Kidney (tissue), 13 donors: ENCODE measurements at regions not wholly inside any gene's neighbourhood (a gene's known extent, or its start where the extent isn't known, plus 50 kb on each side); places are given as distances from the start of the nearest gene placed in this dataset.

Source experiments
- DNase-seq, 5 donors: peaks; one replicate each; pipeline ENCODE4 v3.0.0-alpha.2; 2013 to 2020
- FAIRE-seq: peaks from 2 replicates; lab custom pipeline; 2012; peaks lifted over from hg19 to GRCh38; lab: Jason Lieb, UNC
- H3K27ac ChIP-seq, 2 donors: one replicate each; pipeline ENCODE4 v1.7.0; 2013; ENCODE audit warnings: low read depth in 2 of 2, low read length in 2 of 2, inconsistent platforms in 1 of 2
- H3K27me3 ChIP-seq: one replicate; pipeline ENCODE4 v1.7.1; 2013; ENCODE audit warnings: low read length, inconsistent platforms; ENCODE audit not compliant: control insufficient read depth, insufficient read depth
- H3K36me3 ChIP-seq, 3 donors: one replicate each; pipeline versions ENCODE4 v1.7.0 to v1.7.1; 2013; ENCODE audit warnings: low read length in 3 of 3, control low read depth in 1 of 3, inconsistent platforms in 1 of 3; ENCODE audit not compliant: insufficient read depth in 3 of 3, control insufficient read depth in 2 of 3
- H3K4me1 ChIP-seq, 3 donors: one replicate each; pipeline versions ENCODE4 v1.7.0 to v1.7.1; 2013; ENCODE audit warnings: low read length in 3 of 3, inconsistent platforms in 1 of 3, low read depth in 1 of 3; ENCODE audit not compliant: control insufficient read depth in 2 of 3, insufficient read depth in 2 of 3
- H3K4me3 ChIP-seq, 3 donors: one replicate each; pipeline versions ENCODE4 v1.7.0 to v1.8.1; 2013; ENCODE audit warnings: low read length in 3 of 3, control low read depth in 1 of 3, inconsistent platforms in 1 of 3
- H3K9ac ChIP-seq, 3 donors: one replicate each; pipeline versions ENCODE4 v1.7.0 to v1.7.1; 2013; ENCODE audit warnings: low read length in 3 of 3, control low read depth in 1 of 3, inconsistent platforms in 1 of 3
- H3K9me3 ChIP-seq, 3 donors: one replicate each; pipeline versions ENCODE4 v1.7.0 to v1.7.1; 2013; ENCODE audit warnings: low read length in 3 of 3, control low read depth in 1 of 3, inconsistent platforms in 1 of 3; ENCODE audit not compliant: control insufficient read depth in 2 of 3, insufficient read depth in 1 of 3
- CTCF ChIP-seq: IDR thresholded peaks from 3 replicates; pipeline ENCODE4 v1.5.1; 2012; ENCODE audit warnings: mild to moderate bottlenecking, moderate library complexity, borderline replicate concordance; ENCODE audit not compliant: insufficient read depth; ENCODE audit errors: extremely low read depth
- intact Hi-C: fragments of 100-400 bp; cut with DNase I; formaldehyde crosslinking; loops from one replicate; pipeline ENCODE4 v1.11.1; 2022
- donor health status: control.
- donor health status: control.
- donor health status: control.
- donor health status: control.
- donor health status: control.
- donor health status: DM: yes; HTN: yes; CAD: no.
- donor health status: Normal renal cell carcinoma (clear cell type).

- no peak for TF ChIP-seq CTCF
- DNase-seq (no peak), FAIRE-seq (no peak)
- H3K27ac ChIP-seq: no peak overlapping the region
- intact Hi-C loops: no loop called here
- no peaks in the 10 kb centered on the region for H3K4me1 ChIP-seq
- no peaks in the 10 kb centered on the region for H3K36me3 ChIP-seq
- no peak overlapping the region for H3K4me3 ChIP-seq
- H3K9me3 ChIP-seq: no peaks in the 10 kb centered on the region
- no peaks in the 10 kb centered on the region for H3K27me3 ChIP-seq
- no peak overlapping the region for H3K9ac ChIP-seq
Observed at GRCh38 chr2:67839242-67839641, 223.6 kb downstream of the C1D start.

GRCh38 chr2:67839668-67840067 lies 223.1 kb downstream of the C1D start:
- intact Hi-C loops: no loop called here
- H3K9ac ChIP-seq: no peak overlapping the region
- H3K9me3 ChIP-seq: no peaks in the 10 kb centered on the region
- H3K36me3 ChIP-seq: no peaks in the 10 kb centered on the region
- H3K4me1 ChIP-seq: no peaks in the 10 kb centered on the region
- H3K27me3 ChIP-seq: no peaks in the 10 kb centered on the region
- no peak for TF ChIP-seq CTCF
- no peak overlapping the region for H3K4me3 ChIP-seq
- H3K27ac ChIP-seq: no peak overlapping the region
- DNase-seq: no peak
- no peak for FAIRE-seq

GRCh38 chr2:67840460-67841068 lies 222.2 kb downstream of the C1D start:
- DNase-seq: peak; percentile 84 to 90 (median 89)
- Histone ChIP-seq H3K27ac (no peak overlapping the region), H3K27me3 (no peaks in the 10 kb centered on the region), H3K9ac (no peak overlapping the region), H3K4me1 (peaks cover 0 to 3% (median 0%) of the 10 kb centered on the region in 3 donors), H3K36me3 (no peaks in the 10 kb centered on the region), H3K9me3 (no peaks in the 10 kb centered on the region), H3K4me3 (no peak overlapping the region)
- FAIRE-seq: no peak
- TF ChIP-seq CTCF: peak; percentile 78
- intact Hi-C loops: no loop called here

- no peak overlapping the region for H3K27ac ChIP-seq
- intact Hi-C loops: no loop called here
Observed at GRCh38 chr2:67841711-67842110, 221.1 kb downstream of the C1D start.

More at GRCh38 chr2:67841711-67842110, 221.1 kb downstream of the C1D start:
- no peaks in the 10 kb centered on the region for H3K9me3 ChIP-seq
- no peak for TF ChIP-seq CTCF
- H3K27me3 ChIP-seq: no peaks in the 10 kb centered on the region
- no peak overlapping the region for H3K4me3 ChIP-seq
- H3K9ac ChIP-seq: no peak overlapping the region
- FAIRE-seq (no peak), DNase-seq (no peak)
- no peaks in the 10 kb centered on the region for H3K36me3 ChIP-seq
- peaks cover 0 to 3% (median 0%) of the 10 kb centered on the region in 3 donors for H3K4me1 ChIP-seq
